ENCODE measurements at regions not wholly inside any gene's neighbourhood (a gene's known extent, or its start where the extent isn't known, plus 50 kb on each side); places are given as distances from the start of the nearest gene placed in this dataset.

DNA sequence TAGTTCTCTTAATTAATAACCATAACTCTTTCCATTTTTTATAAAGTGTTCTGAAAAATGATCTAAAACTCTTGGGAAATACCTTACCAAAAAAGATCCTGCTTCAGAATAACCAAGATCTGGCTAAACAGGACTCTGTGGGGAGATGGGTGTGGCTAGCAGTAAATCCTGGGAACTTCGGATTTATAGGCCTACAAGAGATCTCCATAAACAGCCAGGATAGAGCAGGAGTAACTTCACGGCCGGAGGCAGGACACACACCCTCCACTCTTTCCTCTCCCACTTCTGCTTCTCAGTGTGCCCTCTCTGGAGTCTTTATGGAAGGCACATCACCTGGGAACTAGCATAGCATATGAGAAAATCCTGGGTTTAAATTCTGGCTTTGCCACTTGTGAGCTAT is 309.4 kb upstream of the SOX2 start:
- intact Hi-C loops (cut with micrococcal nuclease; ENCODE audit: unreplicated experiment): no loop called here
- H3K36me3 Mint-ChIP-seq (ENCODE audit: insufficient read depth, unreplicated experiment): no peaks in the 10 kb centered on the region
- H3K4me1 ChIP-seq: no peaks in the 10 kb centered on the region
- H3K4me1 Mint-ChIP-seq (ENCODE audit: low read depth, unreplicated experiment): no peaks in the 10 kb centered on the region
- ChIA-PET POLR2A (no interaction called here), CTCF (no interaction called here)
- no peaks in the 10 kb centered on the region for H3K27me3 ChIP-seq (replicated peaks; ENCODE audit: control insufficient read depth, insufficient read depth, low read length)
- no peak for TF ChIP-seq CTCF (IDR thresholded peaks at IDR 0.05; ENCODE audit: insufficient read depth in 1 of 2, low read depth in 1 of 2, low read length in 1 of 2, severe bottlenecking in 1 of 2, unreplicated experiment in 1 of 2)
- H3K27ac Mint-ChIP-seq (ENCODE audit: unreplicated experiment): no peak overlapping the region
- peaks cover 7% of the 10 kb centered on the region for H3K27me3 Mint-ChIP-seq (ENCODE audit: insufficient read depth, unreplicated experiment)
- H3K9me3 ChIP-seq: no peaks in the 10 kb centered on the region
- no peak overlapping the region for H3K4me3 ChIP-seq (ENCODE audit: low read depth, low read length)
- H3K36me3 ChIP-seq (ENCODE audit: control insufficient read depth, insufficient read depth, low read length): no peaks in the 10 kb centered on the region
- DNase-seq: no peak
- no TSS peak for BruUV-seq (replicated peaks)
- H3K4me3 Mint-ChIP-seq (ENCODE audit: unreplicated experiment): no peak overlapping the region
- H3K9me3 Mint-ChIP-seq (ENCODE audit: unreplicated experiment): no peaks in the 10 kb centered on the region

DNA sequence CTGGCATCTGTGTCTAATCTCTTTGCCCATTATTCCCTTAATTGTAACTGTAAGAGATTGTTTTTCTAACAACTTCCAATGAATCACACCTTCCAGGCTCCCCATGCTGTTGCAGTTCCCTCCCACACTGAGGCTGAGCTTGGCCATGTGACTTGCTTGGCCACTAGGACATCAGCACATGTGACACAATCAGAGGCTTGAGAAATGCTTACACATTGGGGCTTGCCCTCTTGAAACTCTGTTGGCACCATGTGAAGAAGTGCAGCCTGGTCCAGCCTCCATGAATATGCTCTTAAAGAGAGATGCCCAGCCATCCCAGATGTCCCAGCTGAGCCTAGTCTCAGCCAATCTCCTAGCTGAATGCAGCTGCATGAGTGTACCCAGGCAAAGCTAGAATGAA is 326.8 kb upstream of the SOX2 start:
- H3K4me1 Mint-ChIP-seq (ENCODE audit: low read depth, unreplicated experiment): no peaks in the 10 kb centered on the region
- Histone ChIP-seq H3K4me3 (ENCODE audit: low read depth, low read length) (no peak overlapping the region), H3K9me3 (no peaks in the 10 kb centered on the region), H3K36me3 (ENCODE audit: control insufficient read depth, insufficient read depth, low read length) (no peaks in the 10 kb centered on the region), H3K27me3 (replicated peaks; ENCODE audit: control insufficient read depth, insufficient read depth, low read length) (no peaks in the 10 kb centered on the region), H3K4me1 (no peaks in the 10 kb centered on the region)
- no peaks in the 10 kb centered on the region for H3K9me3 Mint-ChIP-seq (ENCODE audit: unreplicated experiment)
- peaks cover 2% of the 10 kb centered on the region for H3K27me3 Mint-ChIP-seq (ENCODE audit: insufficient read depth, unreplicated experiment)
- ChIA-PET POLR2A (no interaction called here), CTCF (no interaction called here)
- no TSS peak for BruUV-seq (replicated peaks)
- no peaks in the 10 kb centered on the region for H3K36me3 Mint-ChIP-seq (ENCODE audit: insufficient read depth, unreplicated experiment)
- TF ChIP-seq CTCF (IDR thresholded peaks at IDR 0.05; ENCODE audit: insufficient read depth in 1 of 2, low read depth in 1 of 2, low read length in 1 of 2, severe bottlenecking in 1 of 2, unreplicated experiment in 1 of 2): no peak
- no peak for DNase-seq
- intact Hi-C loops (cut with micrococcal nuclease; ENCODE audit: unreplicated experiment): no loop called here
- no peak overlapping the region for H3K4me3 Mint-ChIP-seq (ENCODE audit: unreplicated experiment)
- H3K27ac Mint-ChIP-seq (ENCODE audit: unreplicated experiment): no peak overlapping the region

- no peak for TF ChIP-seq CTCF (IDR thresholded peaks at IDR 0.05; ENCODE audit: insufficient read depth in 1 of 2, low read depth in 1 of 2, low read length in 1 of 2, severe bottlenecking in 1 of 2, unreplicated experiment in 1 of 2)
- Histone ChIP-seq H3K4me1 (no peaks in the 10 kb centered on the region), H3K9me3 (no peaks in the 10 kb centered on the region), H3K27me3 (replicated peaks; ENCODE audit: control insufficient read depth, insufficient read depth, low read length) (no peaks in the 10 kb centered on the region), H3K4me3 (ENCODE audit: low read depth, low read length) (no peak overlapping the region), H3K36me3 (ENCODE audit: control insufficient read depth, insufficient read depth, low read length) (no peaks in the 10 kb centered on the region)
- H3K27ac Mint-ChIP-seq (ENCODE audit: unreplicated experiment): no peak overlapping the region
- BruUV-seq (replicated peaks): no TSS peak
- H3K4me3 Mint-ChIP-seq (ENCODE audit: unreplicated experiment): no peak overlapping the region
- CTCF ChIA-PET: no interaction called here
- H3K4me1 Mint-ChIP-seq (ENCODE audit: low read depth, unreplicated experiment): no peaks in the 10 kb centered on the region
- POLR2A ChIA-PET: no interaction called here
- H3K36me3 Mint-ChIP-seq (ENCODE audit: insufficient read depth, unreplicated experiment): no peaks in the 10 kb centered on the region
- intact Hi-C loops (cut with micrococcal nuclease; ENCODE audit: unreplicated experiment): no loop called here
- peaks cover 2% of the 10 kb centered on the region for H3K27me3 Mint-ChIP-seq (ENCODE audit: insufficient read depth, unreplicated experiment)
- DNase-seq: no peak
- H3K9me3 Mint-ChIP-seq (ENCODE audit: unreplicated experiment): no peaks in the 10 kb centered on the region
Observed at GRCh38 chr3:181383760-181384159, 328.0 kb upstream of the SOX2 start.

All from Caco-2 (cell line).